IMR-90 (cell line): ENCODE measurements at regions not wholly inside any gene's neighbourhood (a gene's known extent, or its start where the extent isn't known, plus 50 kb on each side); places are given as distances from the start of the nearest gene placed in this dataset.

Experiments
- ATAC-seq: fragments of 200-7000 bp; cut with Tn5 transposase; 2 replicates; pipeline ENCODE4 v1.9.1; 2020; ENCODE audit warnings: low read depth, mild to moderate bottlenecking, moderate library complexity
- BruUV-seq: library from RNA; stranded (reverse); fragments of 400-500 nt; replicated peaks from 2 replicates; lab custom pipeline; 2021; lab: Mats Ljungman, UMichigan
- CTCF ChIA-PET: fragments of 300-600 bp; formaldehyde crosslinking; extraction: SDS; loops from one replicate; lab custom pipeline; 2021; ENCODE audit warnings: antibody characterized with exemption; lab: Yijun Ruan, JAX
- POLR2A ChIA-PET: fragments of 300-600 bp; sonication (Branson Sonifier 250); formaldehyde crosslinking; loops from one replicate; lab custom pipeline; 2022; ENCODE audit warnings: antibody characterized with exemption; ENCODE audit not compliant: unreplicated experiment; lab: Charles Lee
- DNase-seq: peaks from one replicate; pipeline ENCODE4 v3.0.0; 2013
- H2AFZ ChIP-seq: replicated peaks from 2 replicates; pipeline ENCODE3; 2013; ENCODE audit warnings: low read length, mild to moderate bottlenecking; ENCODE audit not compliant: poor library complexity
- H2AK5ac ChIP-seq: 2 replicates; pipeline ENCODE4 v1.6.1; 2013; ENCODE audit warnings: low read depth, low read length, inconsistent platforms
- H2AK9ac ChIP-seq: replicated peaks from 2 replicates; pipeline ENCODE3; 2013; ENCODE audit warnings: mild to moderate bottlenecking, low read depth, low read length, moderate library complexity; ENCODE audit not compliant: poor library complexity
- H2BK120ac ChIP-seq: 2 replicates; pipeline ENCODE4 v1.6.1; 2013; ENCODE audit warnings: low read depth, low read length, inconsistent platforms
- H2BK15ac ChIP-seq: 3 replicates; pipeline ENCODE4 v1.6.1; 2013; ENCODE audit warnings: low read depth, low read length, inconsistent platforms
- H2BK20ac ChIP-seq: 2 replicates; pipeline ENCODE4 v1.6.1; 2013; ENCODE audit warnings: low read depth, mild to moderate bottlenecking, inconsistent platforms, low read length, moderate library complexity
- H2BK5ac ChIP-seq: 2 replicates; pipeline ENCODE4 v1.6.1; 2013; ENCODE audit warnings: mild to moderate bottlenecking, low read depth, low read length, inconsistent platforms; ENCODE audit not compliant: poor library complexity, severe bottlenecking
- H3K14ac ChIP-seq: replicated peaks from 2 replicates; pipeline ENCODE4 v1.6.1; 2013; ENCODE audit warnings: low read depth, low read length, inconsistent platforms
- H3K18ac ChIP-seq: 2 replicates; pipeline ENCODE4 v1.6.1; 2013; ENCODE audit warnings: low read depth, low read length, control low read depth
- H3K23ac ChIP-seq: 2 replicates; pipeline ENCODE4 v1.6.1; 2013; ENCODE audit warnings: low read depth, low read length, inconsistent platforms
- H3K27ac ChIP-seq: 2 replicates; pipeline ENCODE4 v1.5.1; 2013; ENCODE audit warnings: mild to moderate bottlenecking, control low read depth, low read length; ENCODE audit not compliant: insufficient read depth
- H3K27me3 ChIP-seq: 2 replicates; pipeline ENCODE4 v1.6.1; 2013; ENCODE audit warnings: low read length; ENCODE audit not compliant: control insufficient read depth, insufficient read depth
- H3K36me3 ChIP-seq: 2 replicates; pipeline ENCODE4 v1.6.1; 2013; ENCODE audit warnings: low read length, mixed read lengths; ENCODE audit not compliant: control insufficient read depth, insufficient read depth
- H3K4ac ChIP-seq: 2 replicates; pipeline ENCODE4 v1.6.1; 2013; ENCODE audit warnings: low read depth, low read length, inconsistent platforms
- H3K4me1 ChIP-seq: 2 replicates; pipeline ENCODE4 v1.6.1; 2013; ENCODE audit warnings: low read length, mixed read lengths; ENCODE audit not compliant: control insufficient read depth, insufficient read depth
- H3K4me2 ChIP-seq: 2 replicates; pipeline ENCODE4 v1.6.1; 2013; ENCODE audit warnings: low read depth, mild to moderate bottlenecking, control low read depth, low read length, moderate library complexity
- H3K4me3 ChIP-seq: 2 replicates; pipeline ENCODE4 v1.5.1; 2013; ENCODE audit warnings: low read depth, mild to moderate bottlenecking, control low read depth, low read length, moderate library complexity; ENCODE audit not compliant: insufficient read depth
- H3K56ac ChIP-seq: 2 replicates; pipeline ENCODE4 v1.6.1; 2013; ENCODE audit warnings: low read length, inconsistent platforms; ENCODE audit not compliant: insufficient read depth; ENCODE audit errors: extremely low read depth
- H3K79me1 ChIP-seq, 2 experiments: 2 replicates each; pipeline ENCODE4 v1.6.1; 2013; ENCODE audit warnings: low read length in 2 of 2, inconsistent platforms in 1 of 2, low read depth in 1 of 2
- H3K9ac ChIP-seq: 2 replicates; pipeline ENCODE4 v1.6.1; 2013; ENCODE audit warnings: low read depth, low read length, control low read depth
- H3K9me1 ChIP-seq: 2 replicates; pipeline ENCODE4 v1.6.1; 2013; ENCODE audit warnings: low read length, inconsistent platforms; ENCODE audit not compliant: insufficient read depth
- H3K9me3 ChIP-seq: 2 replicates; pipeline ENCODE4 v1.6.1; 2013; ENCODE audit warnings: low read length; ENCODE audit not compliant: control insufficient read depth, insufficient read depth
- H4K20me1 ChIP-seq: 2 replicates; pipeline ENCODE4 v1.6.1; 2013; ENCODE audit warnings: low read length, inconsistent platforms; ENCODE audit not compliant: insufficient read depth
- H4K5ac ChIP-seq: 2 replicates; pipeline ENCODE4 v1.6.1; 2013; ENCODE audit warnings: mild to moderate bottlenecking, low read depth, low read length, control low read depth
- H4K8ac ChIP-seq, 2 experiments: 2 replicates each; pipeline ENCODE4 v1.6.1; 2013; ENCODE audit warnings: low read depth in 2 of 2, low read length in 2 of 2, control low read depth in 1 of 2, inconsistent platforms in 1 of 2
- H4K91ac ChIP-seq: 2 replicates; pipeline ENCODE4 v1.6.1; 2013; ENCODE audit warnings: low read depth, low read length, inconsistent platforms; ENCODE audit not compliant: insufficient read depth
- BHLHE40 ChIP-seq: fragments of 150-350 bp; IDR thresholded peaks from 2 replicates; pipeline ENCODE4 v1.6.1; 2016; ENCODE audit warnings: mild to moderate bottlenecking, low read depth, low read length
- CEBPB ChIP-seq: IDR thresholded peaks from 2 replicates; pipeline ENCODE4 v1.6.1; 2012; ENCODE audit warnings: low read depth, low read length, improper control_type of control experiment
- CHD1 ChIP-seq: IDR thresholded peaks from 2 replicates; pipeline ENCODE4 v1.6.1; 2012; ENCODE audit warnings: low read depth, low read length, improper control_type of control experiment
- ELK1 ChIP-seq: fragments of 150-350 bp; IDR thresholded peaks from 2 replicates; pipeline ENCODE4 v1.6.1; 2016; ENCODE audit warnings: low read depth, mild to moderate bottlenecking, low read length, moderate library complexity, borderline replicate concordance
- FOS ChIP-seq: fragments of 150-350 bp; IDR thresholded peaks from 2 replicates; pipeline ENCODE4 v1.6.1; 2016; ENCODE audit warnings: low read depth, low read length
- MAFK ChIP-seq: IDR thresholded peaks from 2 replicates; pipeline ENCODE4 v1.6.1; 2012; ENCODE audit warnings: low read depth, low read length, improper control_type of control experiment
- MAZ ChIP-seq: IDR thresholded peaks from 2 replicates; pipeline ENCODE4 v1.6.1; 2012; ENCODE audit warnings: low read depth, mild to moderate bottlenecking, low read length, improper control_type of control experiment, moderate library complexity, borderline replicate concordance
- MXI1 ChIP-seq: IDR thresholded peaks from 2 replicates; pipeline ENCODE4 v1.6.1; 2012; ENCODE audit warnings: low read depth, mild to moderate bottlenecking, low read length, moderate library complexity, borderline replicate concordance
- NFE2L2 ChIP-seq: fragments of 150-350 bp; IDR thresholded peaks from 2 replicates; pipeline ENCODE4 v1.6.1; 2016; ENCODE audit warnings: low read depth, mild to moderate bottlenecking, low read length
- POLR2A ChIP-seq: IDR thresholded peaks from 2 replicates; pipeline ENCODE4 v1.6.1; 2012; ENCODE audit warnings: mild to moderate bottlenecking, low read depth, low read length
- RAD21 ChIP-seq: IDR thresholded peaks from 2 replicates; pipeline ENCODE4 v1.6.1; 2012; ENCODE audit warnings: low read length, improper control_type of control experiment
- RCOR1 ChIP-seq: IDR thresholded peaks from 2 replicates; pipeline ENCODE4 v1.6.1; 2012; ENCODE audit warnings: mild to moderate bottlenecking, low read length, improper control_type of control experiment; ENCODE audit not compliant: insufficient replicate concordance
- RFX5 ChIP-seq: IDR thresholded peaks from 2 replicates; pipeline ENCODE4 v1.8.0; 2012; ENCODE audit warnings: low read depth, mild to moderate bottlenecking, low read length, moderate library complexity
- SMC3 ChIP-seq: fragments of 150-350 bp; IDR thresholded peaks from 2 replicates; pipeline ENCODE4 v1.6.1; 2016; ENCODE audit warnings: low read depth, mild to moderate bottlenecking, antibody characterized with exemption, low read length, moderate library complexity
- WGBS, 2 experiments: methylation state at CpG; one replicate each; pipeline versions ENCODE4 v1.1.5 to v1.1.7; 2013; ENCODE audit warnings: missing lambda C conversion rate in 2 of 2; ENCODE audit not compliant: insufficient read length in 1 of 2; ENCODE audit errors: extremely low coverage in 2 of 2; 5-methylcytosine and 5-hydroxymethylcytosine counted together
- dilution Hi-C: fragments of 300-500 bp; cut with HindIII; formaldehyde crosslinking; loops from one replicate; pipeline ENCODE4 v1.14.3; 2018; ENCODE audit warnings: low sequenced_read_pairs; ENCODE audit not compliant: unreplicated experiment
- in situ Hi-C: fragments of 300-500 bp; cut with MboI; formaldehyde crosslinking; loops from 3 replicates; pipeline ENCODE4 v1.14.3; 2019; ENCODE audit warnings: low sequenced_read_pairs, inconsistent platforms, mixed read lengths
- intact Hi-C: fragments of 100-400 bp; cut with micrococcal nuclease; formaldehyde crosslinking; loops from 2 replicates; pipeline ENCODE4 v1.10.0; 2022
- TF ChIP-seq, protein P1 (sequence below): conservative IDR thresholded peaks from 2 replicates; pipeline ENCODE4 v1.5.1; 2012; ENCODE audit warnings: mild to moderate bottlenecking, low read depth, low read length, improper control_type of control experiment
- TF ChIP-seq, protein P2 (sequence below): fragments of 150-350 bp; IDR thresholded peaks from 2 replicates; pipeline ENCODE4 v1.6.1; 2017; ENCODE audit warnings: mild to moderate bottlenecking, antibody characterized with exemption, low read length, low read depth

GRCh38 chr3:197420115-197420514, 121.7 kb upstream of the DLG1 start:
- H2BK20ac ChIP-seq = no peak overlapping the region
- no CpG with 5 or more reads among the region's 2 CpGs for WGBS, 2 experiments
- no peaks in the 10 kb centered on the region for H3K36me3 ChIP-seq
- POLR2A ChIA-PET = no interaction called here
- no peak overlapping the region for H3K9ac ChIP-seq
- H3K14ac ChIP-seq = no peak overlapping the region
- H2BK120ac ChIP-seq = no peak overlapping the region
- dilution Hi-C loops (no loop called here), in situ Hi-C loops (no loop called here), intact Hi-C loops (no loop called here)
- no peak overlapping the region for H3K4ac ChIP-seq
- H3K27me3 ChIP-seq = peaks cover 37% of the 10 kb centered on the region
- ATAC-seq = no peak
- H3K4me3 ChIP-seq = no peak overlapping the region
- H3K56ac ChIP-seq = no peak overlapping the region
- BruUV-seq = no TSS peak
- no peak overlapping the region for H3K27ac ChIP-seq
- H3K23ac ChIP-seq = no peak overlapping the region
- H3K9me3 ChIP-seq = no peaks in the 10 kb centered on the region
- no peak overlapping the region for H2AFZ ChIP-seq
- no peak overlapping the region for H2AK9ac ChIP-seq
- no peak overlapping the region for H4K91ac ChIP-seq
- H3K18ac ChIP-seq = no peak overlapping the region
- H4K5ac ChIP-seq = no peak overlapping the region
- H2AK5ac ChIP-seq = no peak overlapping the region
- no peak for DNase-seq
- no peak overlapping the region for H4K8ac ChIP-seq
- H2BK5ac ChIP-seq = no peak overlapping the region
- no peaks in the 10 kb centered on the region for H4K20me1 ChIP-seq
- CTCF ChIA-PET = no interaction called here
- no peak overlapping the region for H3K4me2 ChIP-seq
- no peak for TF ChIP-seq MAFK
- TF ChIP-seq NFE2L2 = no peak
- no peak for TF ChIP-seq CEBPB
- TF ChIP-seq SMC3 = no peak
- TF ChIP-seq FOS = no peak
- TF ChIP-seq CHD1 = no peak
- no peak for TF ChIP-seq RCOR1
- TF ChIP-seq, protein P1, sequence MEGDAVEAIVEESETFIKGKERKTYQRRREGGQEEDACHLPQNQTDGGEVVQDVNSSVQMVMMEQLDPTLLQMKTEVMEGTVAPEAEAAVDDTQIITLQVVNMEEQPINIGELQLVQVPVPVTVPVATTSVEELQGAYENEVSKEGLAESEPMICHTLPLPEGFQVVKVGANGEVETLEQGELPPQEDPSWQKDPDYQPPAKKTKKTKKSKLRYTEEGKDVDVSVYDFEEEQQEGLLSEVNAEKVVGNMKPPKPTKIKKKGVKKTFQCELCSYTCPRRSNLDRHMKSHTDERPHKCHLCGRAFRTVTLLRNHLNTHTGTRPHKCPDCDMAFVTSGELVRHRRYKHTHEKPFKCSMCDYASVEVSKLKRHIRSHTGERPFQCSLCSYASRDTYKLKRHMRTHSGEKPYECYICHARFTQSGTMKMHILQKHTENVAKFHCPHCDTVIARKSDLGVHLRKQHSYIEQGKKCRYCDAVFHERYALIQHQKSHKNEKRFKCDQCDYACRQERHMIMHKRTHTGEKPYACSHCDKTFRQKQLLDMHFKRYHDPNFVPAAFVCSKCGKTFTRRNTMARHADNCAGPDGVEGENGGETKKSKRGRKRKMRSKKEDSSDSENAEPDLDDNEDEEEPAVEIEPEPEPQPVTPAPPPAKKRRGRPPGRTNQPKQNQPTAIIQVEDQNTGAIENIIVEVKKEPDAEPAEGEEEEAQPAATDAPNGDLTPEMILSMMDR = no peak
- TF ChIP-seq MXI1 = no peak
- TF ChIP-seq, protein P2, sequence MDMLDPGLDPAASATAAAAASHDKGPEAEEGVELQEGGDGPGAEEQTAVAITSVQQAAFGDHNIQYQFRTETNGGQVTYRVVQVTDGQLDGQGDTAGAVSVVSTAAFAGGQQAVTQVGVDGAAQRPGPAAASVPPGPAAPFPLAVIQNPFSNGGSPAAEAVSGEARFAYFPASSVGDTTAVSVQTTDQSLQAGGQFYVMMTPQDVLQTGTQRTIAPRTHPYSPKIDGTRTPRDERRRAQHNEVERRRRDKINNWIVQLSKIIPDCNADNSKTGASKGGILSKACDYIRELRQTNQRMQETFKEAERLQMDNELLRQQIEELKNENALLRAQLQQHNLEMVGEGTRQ = no peak
- TF ChIP-seq RAD21 = no peak
- no peak for TF ChIP-seq MAZ
- TF ChIP-seq BHLHE40 = no peak
- no peak for TF ChIP-seq POLR2A
- TF ChIP-seq RFX5 = no peak
- no peak for TF ChIP-seq ELK1
- no peak overlapping the region for H2BK15ac ChIP-seq
- H3K79me1 ChIP-seq = no peaks in the 10 kb centered on the region
- H3K9me1 ChIP-seq = no peaks in the 10 kb centered on the region
- H3K4me1 ChIP-seq = 0 out of 2 replicates have a peak, but pooled peaks cover 2% of the 10 kb centered on the region
